COLO829 (cell line): ENCODE measurements at regions not wholly inside any gene's neighbourhood (a gene's known extent, or its start where the extent isn't known, plus 50 kb on each side); places are given as distances from the start of the nearest gene placed in this dataset.
"Not testable (repeated sequence)": the region's sequence is repeated elsewhere in the genome, so short reads cannot be mapped to it uniquely, and the experiment has no call there.

Source experiments
- DNase-seq: peaks from one replicate; pipeline ENCODE4 v3.0.0; 2012; ENCODE audit warnings: low spot score

DNA sequence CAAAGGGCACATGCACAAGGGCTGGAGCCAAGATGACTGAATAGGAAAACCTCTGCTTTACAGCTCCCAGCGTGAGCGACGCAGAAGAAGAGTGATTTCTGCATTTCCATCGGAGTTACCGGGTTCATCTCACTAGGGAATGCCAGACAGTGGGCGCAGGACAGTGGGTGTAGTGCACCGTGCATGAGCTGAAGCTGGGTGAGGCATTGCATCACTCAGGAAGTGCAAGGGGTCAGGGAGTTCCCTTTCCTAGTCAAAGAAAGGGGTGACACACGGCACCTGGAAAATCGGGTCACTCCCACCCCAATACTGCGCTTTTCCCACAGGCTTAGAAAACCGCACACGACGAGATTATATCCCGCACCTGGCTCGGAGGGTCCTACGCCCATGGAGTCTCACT lies 64.5 kb upstream of the HTR1E start:
- not testable (repeated sequence) for DNase-seq

DNA sequence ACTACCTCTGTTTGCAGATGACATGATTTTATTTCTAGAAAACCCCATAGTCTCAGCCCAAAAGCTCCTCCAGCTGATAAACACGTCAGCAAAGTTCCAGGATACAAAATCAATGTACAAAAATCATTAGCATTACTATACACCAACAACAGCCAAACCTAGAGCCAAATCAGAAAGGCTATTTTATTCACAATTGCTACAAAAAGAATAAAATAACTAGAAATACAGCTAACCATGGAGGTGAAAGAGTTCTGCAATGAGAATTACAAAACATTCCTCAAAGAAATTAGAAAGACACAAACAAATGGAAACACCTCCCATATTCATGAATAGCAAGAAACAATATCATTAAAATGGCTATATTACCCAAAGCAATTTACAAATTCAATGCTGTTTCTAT lies 65.6 kb upstream of the HTR1E start:
- DNase-seq: no peak

DNA sequence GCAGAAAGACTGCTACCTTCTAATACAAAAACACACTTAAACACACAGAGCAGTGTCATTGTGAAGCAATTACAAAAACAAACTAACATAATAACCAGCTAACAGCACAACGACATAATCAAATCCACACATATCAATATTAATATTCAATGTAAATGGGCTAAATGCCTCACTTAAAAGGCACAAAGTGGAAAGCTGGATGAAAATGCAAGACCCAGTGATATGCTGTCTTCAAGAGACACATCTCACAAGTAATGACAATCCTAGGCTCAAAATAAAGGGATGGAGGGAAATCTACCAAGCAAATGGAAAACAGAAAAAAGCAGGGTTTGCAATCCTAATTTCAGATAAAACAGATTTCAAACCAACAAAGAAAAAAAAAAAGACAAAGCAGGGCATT lies 67.8 kb upstream of the HTR1E start:
- DNase-seq: no peak

DNA sequence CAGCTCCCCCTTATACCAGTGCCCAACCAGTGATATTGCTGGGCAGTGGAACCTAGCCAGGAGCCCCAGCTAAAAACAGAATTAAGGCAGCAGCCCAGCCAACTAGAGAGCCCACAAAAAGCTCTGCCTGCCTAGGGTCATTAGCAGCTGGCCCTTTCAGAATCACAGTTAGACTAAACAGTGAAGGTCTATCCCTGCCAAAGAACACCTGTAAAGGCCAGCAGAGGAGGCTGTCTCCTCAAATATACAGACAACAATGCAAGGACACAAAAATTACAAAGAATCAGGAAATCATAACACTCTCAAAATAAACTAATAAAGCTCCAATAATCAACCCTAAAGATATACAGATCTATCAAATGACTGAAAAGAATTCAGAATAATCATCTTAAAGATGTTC lies 77.8 kb upstream of the HTR1E start:
- no peak for DNase-seq

DNA sequence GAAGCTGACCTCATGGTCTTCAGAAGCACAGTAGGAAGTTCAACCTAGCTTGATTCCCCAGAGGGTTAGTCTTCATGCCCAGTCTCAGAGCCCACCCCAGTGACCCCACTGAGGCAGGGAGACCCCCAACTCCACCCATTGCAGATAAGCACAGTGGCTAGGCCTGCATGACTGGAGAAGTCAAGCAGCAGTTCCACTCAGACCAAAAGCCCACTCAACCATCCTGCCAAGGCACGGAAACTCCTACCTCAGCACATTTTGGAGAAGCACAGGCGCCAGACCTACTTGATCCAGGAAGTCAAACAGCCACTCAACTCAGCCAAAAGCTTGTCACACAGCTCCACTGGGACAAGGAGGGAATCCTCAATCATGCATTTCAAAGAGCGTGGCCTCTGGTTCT lies 78.4 kb upstream of the HTR1E start:
- no peak for DNase-seq

DNA sequence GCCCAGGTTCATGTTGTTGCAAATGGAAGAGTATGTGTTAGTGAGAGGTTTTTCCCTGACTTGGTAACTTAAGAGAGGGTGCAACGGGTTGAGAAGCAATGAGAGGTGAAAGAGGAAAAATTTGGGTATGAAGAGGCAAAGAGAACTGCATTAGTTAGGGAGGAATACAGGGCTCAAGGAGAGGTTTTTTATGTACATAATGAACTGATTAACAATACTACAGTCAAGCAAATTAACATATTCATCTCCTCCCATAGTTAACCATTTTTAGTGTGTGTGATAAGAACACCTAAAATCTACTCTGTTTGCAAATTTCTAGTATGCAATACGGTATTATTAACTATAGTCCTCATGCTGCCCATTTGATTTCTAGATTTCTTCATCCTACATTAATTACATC lies 79.5 kb upstream of the HTR1E start:
- DNase-seq: no peak

DNA sequence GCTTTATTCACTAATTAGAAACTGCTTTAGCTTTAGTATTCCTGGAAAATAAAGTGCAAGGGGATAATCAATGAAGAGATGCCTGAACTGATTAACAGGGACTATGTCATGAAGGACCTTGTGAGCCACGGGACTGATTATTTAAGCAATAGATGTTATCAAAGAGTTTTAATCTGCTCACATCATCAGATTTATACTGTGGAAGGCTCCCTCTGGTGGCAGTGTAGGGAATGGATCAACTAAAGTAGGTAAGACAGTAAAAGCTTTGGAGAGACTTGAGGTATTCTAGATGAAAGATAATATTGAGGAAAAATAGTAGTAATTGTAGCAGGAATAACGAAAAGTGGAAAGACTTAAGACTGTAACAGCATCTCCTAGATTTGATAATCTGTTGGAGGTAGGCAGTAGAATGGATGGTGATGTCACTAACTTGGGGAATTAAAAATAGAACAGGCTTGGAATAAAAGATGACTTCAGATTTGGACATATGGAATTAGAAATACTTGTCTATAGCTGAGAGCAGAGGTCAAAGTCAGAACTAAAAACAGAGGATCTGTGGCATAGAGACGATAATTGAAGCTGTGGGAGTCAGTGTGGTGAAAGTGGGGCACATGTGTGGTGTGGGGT lies 80.3 kb upstream of the HTR1E start:
- DNase-seq: peak; percentile 2

DNA sequence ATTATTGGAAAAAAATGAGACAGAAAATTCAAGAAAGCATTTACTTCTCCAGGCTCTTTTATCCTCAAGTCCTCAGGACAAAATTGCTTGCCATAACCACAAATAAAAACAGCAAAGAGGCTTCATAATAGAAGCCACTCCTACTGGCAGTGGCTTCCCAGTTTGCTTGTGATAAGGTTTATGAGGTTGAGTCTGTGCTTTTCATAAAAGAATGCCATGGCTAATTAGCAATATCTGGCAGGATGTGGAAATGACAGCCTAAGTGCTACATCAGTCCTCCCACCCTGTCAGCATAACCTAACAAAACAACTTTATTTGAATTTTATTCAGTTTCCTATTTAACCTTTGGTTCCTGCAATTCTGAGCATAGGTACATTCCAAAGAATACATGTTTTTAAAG lies 80.9 kb upstream of the HTR1E start:
- no peak for DNase-seq

DNA sequence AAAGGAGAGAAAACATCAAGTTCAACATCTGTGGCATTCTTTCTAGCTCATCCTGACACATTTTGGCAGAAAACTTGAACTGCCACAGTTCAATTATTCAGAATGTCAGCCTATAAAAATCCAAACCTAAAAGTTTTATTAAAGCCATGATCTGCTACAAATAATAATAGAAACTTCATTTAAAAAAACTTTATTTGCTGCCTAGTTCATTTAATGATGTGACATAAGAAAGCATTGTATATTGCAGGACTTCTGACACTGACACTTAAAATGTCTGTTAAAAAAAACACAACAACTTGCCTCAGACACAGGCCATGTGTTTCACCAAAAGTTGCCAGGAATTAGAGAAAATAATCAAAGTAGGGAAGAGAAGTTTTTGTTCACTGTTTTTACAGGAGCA lies 88.3 kb upstream of the HTR1E start:
- no peak for DNase-seq

DNA sequence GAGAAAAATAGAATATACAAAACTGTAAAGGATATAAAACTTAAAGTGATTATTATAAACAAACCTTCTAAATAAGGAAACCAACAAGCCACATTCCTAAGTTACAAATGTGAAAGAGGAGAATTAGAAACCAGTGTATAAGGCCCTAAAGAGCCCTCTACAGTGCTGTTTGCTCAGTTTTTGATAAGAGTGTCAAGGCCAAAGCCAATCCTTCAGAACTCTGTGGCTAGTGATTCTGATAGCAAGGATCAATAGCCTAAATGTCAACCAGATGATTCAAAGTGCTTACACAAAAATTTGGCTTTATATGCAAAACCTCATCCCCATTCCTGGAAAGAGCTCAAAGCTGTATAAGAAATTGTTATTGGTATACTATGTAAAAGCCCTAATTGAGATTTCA lies 104.6 kb upstream of the HTR1E start:
- DNase-seq: no peak

DNA sequence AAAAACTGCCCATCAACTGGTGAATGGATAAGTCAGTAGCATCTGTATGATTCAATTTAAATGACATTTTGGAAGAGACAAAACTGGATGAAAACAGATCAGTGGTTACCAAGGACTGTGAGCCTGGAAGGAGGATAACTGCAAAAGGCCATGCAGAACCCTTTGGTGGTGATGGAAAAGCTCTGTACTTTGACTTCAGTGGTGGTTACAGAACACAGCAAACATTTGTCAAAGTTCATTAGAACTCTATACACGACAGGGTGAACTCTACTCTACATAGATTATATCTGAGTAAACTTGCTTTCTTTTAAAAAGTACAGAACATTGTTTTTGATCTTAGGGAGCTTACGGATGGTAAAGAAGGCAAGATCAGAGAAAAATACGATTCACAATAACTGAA lies 111.9 kb upstream of the HTR1E start:
- no peak for DNase-seq

DNA sequence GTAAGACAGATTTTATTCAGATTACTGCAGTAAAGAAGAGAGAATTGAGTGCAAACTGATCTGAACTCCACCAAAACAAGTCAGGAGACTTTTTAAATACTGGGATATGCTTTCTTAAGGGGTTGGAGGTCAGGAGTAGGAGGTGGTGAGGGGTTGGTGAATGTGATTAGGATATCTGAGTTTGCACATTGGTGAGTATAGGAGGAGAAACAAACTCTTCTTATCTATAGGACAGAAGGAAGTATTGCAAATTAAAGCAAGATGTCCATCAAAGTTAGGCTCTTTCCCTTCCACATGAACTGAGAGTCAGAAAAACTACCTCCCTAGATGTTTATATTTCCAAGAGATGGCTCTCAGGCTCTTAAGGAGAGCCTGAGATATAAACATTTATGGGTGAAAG lies 114.6 kb upstream of the HTR1E start:
- no peak for DNase-seq

DNA sequence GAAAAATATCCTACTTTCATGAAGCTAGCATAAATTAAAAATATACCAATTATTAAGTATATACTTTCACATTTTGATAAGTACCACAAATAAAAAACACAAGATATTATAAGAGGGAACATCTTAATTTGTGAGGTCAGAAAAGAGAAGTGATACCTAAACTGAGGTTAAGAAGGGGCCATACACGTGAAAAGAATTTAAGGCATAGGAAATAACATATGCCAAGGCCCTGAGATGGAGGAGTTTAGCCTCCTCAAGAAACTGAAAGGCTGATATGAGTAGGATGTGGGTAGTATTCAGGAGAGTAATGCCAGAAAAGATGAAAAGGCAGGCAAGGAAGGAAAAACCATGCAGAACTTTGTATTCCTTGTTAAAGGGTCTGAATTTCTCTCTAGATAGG lies 116.6 kb upstream of the HTR1E start:
- no peak for DNase-seq

DNA sequence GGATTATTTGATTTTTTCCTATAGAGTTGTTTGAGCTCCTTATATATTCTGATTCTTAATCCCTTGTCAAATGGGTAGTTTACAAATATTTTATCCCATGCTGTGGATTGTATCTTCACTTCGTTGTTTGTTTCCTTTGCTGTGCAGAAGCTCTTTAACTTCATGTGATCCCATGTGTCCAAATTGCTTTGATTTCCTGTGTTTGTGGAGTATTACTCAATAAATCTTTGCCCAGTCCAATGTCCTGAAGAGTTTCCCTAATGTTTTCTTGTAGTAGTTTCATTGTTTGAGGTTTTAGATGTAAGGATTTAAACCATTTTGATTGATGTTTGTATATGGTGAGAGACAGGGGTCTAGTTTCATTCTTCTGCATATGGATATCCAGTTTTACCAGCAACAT lies 143.7 kb upstream of the HTR1E start:
- no peak for DNase-seq

DNA sequence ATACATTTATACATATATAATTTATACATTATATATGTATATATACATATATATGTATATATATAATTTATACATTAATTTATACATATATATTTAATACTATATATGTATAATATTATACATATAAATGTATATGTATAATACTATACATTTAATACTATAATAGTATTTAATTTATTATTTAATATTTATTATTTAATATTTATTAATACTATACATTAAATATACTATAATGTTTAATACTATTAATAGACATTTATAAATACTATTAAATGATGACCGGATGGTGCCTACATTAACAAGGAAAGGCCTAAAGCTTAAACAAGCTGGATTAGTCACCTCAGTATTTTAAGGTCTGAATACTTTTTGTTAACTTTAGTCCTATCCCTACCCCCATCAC lies 145.9 kb upstream of the HTR1E start:
- no peak for DNase-seq

DNA sequence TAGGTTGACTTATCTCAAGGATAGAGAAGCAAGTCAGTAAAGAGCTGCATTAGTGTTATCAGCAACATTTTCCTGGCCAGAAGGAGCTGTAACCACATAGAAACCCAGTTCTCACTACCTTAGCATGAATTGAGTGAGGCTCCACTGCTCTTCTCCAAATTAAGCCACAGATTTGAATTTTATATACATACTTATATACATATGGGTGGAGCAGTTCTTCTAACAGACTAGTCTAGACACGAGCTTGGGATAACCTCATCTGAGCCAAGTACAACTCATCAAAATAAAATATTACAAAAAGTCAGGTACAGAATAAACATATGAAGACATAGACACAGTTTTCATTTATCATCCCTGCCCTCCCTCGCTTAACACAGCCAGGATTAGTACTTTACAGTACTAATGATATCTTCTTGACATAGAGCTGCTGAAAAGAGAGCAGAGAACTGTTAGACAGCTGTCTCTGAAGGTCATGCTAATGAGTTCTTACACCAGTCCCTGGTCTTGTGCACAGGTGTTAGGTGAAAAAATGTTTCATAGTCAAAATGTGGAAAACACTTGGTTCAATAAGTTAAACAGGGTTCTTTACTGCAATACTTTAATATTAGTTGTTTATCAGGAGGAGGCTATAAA lies 147.4 kb upstream of the HTR1E start:
- DNase-seq: no peak

DNA sequence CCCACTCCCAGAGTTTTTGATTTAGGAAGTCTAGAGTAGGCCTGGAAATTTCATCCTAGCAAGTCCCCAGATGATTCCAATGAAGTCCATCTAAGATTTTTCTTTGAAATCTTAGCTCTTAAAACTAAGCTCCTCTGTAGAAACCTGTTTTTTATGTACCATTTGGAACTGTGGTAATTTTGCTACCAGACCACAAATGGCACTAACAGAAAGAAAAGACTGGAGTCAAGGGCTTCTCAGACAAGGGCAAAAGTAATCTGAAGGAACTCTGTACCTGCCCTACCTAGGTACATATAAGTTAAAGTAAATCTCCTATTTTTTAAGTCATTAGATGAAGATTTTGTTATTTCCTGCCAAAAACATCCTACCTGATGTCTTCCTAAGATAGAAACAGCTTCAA lies 155.0 kb upstream of the HTR1E start:
- DNase-seq: no peak

DNA sequence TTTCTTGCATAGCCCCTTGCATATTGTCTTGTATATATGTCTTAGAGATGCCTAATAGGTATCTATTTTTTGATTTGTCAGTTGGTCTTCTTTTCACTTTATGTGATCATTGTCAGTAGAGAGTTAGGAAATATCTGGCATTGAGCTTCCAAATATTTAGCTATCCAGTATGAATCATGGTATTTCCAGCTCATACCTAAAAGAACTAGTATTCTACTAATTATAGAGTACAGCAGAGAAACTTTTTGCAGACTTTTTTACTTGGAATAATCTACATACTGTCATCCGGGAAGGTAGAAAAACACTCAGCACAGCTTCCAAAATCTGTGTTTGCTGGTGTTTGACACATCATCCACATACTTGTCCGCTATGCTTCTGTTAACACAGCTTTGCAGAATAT lies 156.4 kb upstream of the HTR1E start:
- no peak for DNase-seq

DNA sequence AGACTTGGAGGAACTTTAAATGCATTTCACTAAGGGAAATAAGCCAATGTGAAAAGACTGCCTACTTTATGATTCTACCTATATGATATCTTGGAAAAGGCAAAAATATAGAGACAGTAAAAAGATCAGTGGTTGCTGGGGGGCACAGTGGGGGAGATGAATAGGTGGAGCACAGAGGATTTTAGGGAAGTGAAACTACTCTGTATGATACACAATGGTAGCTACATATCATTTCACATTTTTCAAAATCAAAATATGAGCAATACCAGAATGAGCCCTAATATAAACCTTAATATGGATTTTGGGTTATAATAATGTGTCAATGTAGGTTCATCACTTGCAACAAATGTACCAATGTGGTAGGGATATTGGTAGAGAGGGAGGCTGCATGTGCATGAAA lies 161.4 kb upstream of the HTR1E start:
- no peak for DNase-seq

DNA sequence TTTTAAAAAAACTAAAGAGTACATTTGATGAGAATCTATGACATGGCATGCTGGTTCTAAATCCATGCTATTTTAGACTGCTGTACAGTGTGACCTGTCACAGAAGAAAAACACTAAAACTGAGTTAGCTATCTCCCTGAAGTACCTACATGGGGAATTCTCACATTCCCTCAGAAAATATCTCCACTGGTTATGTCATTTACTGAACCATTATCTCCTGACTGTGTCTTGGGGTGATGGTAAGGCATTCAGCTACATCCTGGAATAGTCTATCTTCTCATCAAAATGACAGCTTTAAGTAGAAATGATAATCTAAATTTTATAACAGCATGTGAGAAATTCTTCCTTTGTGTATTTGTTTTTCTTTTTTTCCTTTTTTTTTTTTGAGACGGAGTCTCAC lies 172.1 kb upstream of the HTR1E start:
- DNase-seq: no peak

DNA sequence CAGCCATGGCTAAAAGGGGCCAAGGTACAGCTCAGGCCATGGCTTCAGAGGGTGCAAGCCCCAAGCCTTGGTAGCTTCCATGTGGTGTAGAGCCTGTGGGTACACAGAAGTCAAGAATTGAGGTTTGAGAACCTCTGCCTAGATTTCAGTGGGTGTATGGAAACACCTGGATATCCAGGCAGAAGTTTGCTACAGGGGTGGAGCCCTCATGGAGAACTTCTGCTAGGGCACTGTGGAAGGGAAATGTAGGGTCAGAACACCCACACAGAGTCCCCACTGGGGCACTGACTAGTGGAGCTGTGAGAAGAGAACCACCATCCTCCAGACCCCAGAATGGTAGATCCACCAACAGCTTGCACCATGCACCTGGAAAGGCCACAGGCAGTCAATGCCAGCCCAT lies 177.4 kb upstream of the HTR1E start:
- not testable (repeated sequence) for DNase-seq

DNA sequence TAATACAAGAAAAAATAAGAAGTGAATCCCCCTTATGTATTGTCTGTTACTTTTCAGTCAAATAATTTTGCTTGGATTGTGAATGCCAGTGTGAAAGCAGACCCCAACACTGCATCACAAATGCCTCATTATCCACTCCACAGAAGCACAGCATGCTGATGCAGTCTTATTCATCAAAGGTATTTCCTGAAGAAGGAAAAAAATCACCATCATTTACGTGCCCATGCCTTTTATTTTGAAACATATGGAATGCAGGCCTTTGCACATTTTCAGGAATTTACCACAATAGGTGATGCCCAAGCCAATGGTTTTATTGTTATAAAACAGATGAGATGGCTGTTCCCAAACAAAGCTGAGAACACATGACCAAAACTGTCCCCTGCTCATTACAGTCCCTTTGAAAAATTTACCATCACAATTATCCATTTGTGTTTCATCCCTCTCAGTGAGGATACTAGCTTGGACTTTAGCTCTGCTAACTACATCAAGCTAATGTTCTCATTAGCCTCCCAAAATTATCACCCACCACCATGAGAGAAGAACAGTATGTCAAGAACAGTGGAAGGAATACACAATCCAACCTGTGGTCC lies 180.6 kb upstream of the HTR1E start:
- DNase-seq: no peak

DNA sequence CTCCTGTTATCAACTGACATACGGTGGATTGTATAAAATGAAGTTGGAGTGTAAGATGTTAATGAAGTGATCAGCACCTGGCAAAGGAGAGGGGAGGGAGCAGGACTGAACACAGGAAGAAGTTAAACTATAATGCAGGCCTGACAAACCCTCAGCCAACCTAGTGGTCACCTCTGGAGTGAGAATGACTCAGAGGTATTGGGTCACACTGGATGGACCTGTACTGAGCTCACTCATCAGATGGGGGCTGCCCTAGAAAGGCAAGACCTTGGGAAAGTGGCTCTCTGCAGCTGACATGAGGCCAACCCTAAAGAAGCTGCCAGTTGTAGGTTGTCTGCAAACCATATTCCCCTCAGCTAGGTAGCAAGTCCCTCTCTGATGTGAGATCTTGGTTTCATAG lies 193.3 kb upstream of the HTR1E start:
- no peak for DNase-seq

DNA sequence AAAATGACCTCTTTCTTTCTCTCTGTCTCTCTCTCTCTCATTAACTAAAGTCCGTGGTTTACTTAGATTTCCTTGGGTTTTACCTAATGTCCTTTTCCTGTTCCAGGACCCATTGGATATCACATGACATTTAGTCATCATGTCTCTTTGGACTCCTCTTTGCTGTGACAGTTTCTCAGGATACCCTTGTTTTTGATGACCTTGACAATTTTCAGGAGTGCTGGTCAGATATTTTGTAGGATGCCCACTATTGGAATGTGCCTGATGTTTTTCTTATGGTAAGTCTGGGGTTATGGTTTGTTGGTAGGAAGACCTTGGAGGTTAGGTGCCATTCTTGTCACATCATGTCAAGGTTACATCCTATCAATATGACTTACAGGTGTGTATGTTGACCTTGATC lies 199.2 kb upstream of the HTR1E start:
- DNase-seq: no peak
